DMS 273 (cell line): ENCODE measurements at regions not wholly inside any gene's neighbourhood (a gene's known extent, or its start where the extent isn't known, plus 50 kb on each side); places are given as distances from the start of the nearest gene placed in this dataset.

Source experiments
- DNase-seq: peaks from one replicate; lab custom pipeline; 2025; ENCODE audit not compliant: unreplicated experiment; lab: John Stamatoyannopoulos, UW

GRCh38 chr14:98229656-98230366 is 1042.2 kb downstream of the BCL11B start:
- no peak for DNase-seq

- DNase-seq, result no peak
Measured at GRCh38 chr14:98230411-98230810, 1041.6 kb downstream of the BCL11B start.

- no peak for DNase-seq
Measured at GRCh38 chr14:98231210-98231609, 1040.8 kb downstream of the BCL11B start.

- no peak for DNase-seq
Measured at GRCh38 chr14:98233656-98234055, 1038.3 kb downstream of the BCL11B start.

GRCh38 chr14:98234208-98234607 is 1037.8 kb downstream of the BCL11B start:
- DNase-seq, result no peak

- no peak for DNase-seq
Measured at GRCh38 chr14:98236314-98236713, 1035.7 kb downstream of the BCL11B start.

GRCh38 chr14:98237939-98238338 is 1034.1 kb downstream of the BCL11B start:
- DNase-seq, result no peak

- no peak for DNase-seq
Measured at GRCh38 chr14:98240376-98240775, 1031.6 kb downstream of the BCL11B start.

- no peak for DNase-seq
Measured at GRCh38 chr14:98242903-98243302, 1029.1 kb downstream of the BCL11B start.

GRCh38 chr14:98243332-98243731 is 1028.7 kb downstream of the BCL11B start:
- no peak for DNase-seq

GRCh38 chr14:98244162-98244948 is 1027.6 kb downstream of the BCL11B start:
- no peak for DNase-seq

GRCh38 chr14:98244966-98245569 is 1026.9 kb downstream of the BCL11B start:
- DNase-seq, result no peak

GRCh38 chr14:98249057-98249456 is 1022.9 kb downstream of the BCL11B start:
- DNase-seq, result no peak

- no peak for DNase-seq
Measured at GRCh38 chr14:98249476-98249875, 1022.5 kb downstream of the BCL11B start.

GRCh38 chr14:98252820-98253219 is 1019.2 kb downstream of the BCL11B start:
- DNase-seq, result no peak

- DNase-seq, result no peak
Measured at GRCh38 chr14:98259881-98260280, 1012.1 kb downstream of the BCL11B start.

- DNase-seq, result no peak
Measured at GRCh38 chr14:98262566-98262965, 1009.4 kb downstream of the BCL11B start.

- DNase-seq, result no peak
Measured at GRCh38 chr14:98269533-98269932, 1002.5 kb downstream of the BCL11B start.

- DNase-seq, result no peak
Measured at GRCh38 chr14:98270201-98270600, 1001.8 kb downstream of the BCL11B start.

GRCh38 chr14:98274596-98274995 is 997.4 kb downstream of the BCL11B start:
- DNase-seq, result no peak

- DNase-seq, result no peak
Measured at GRCh38 chr14:98278800-98279199, 993.2 kb downstream of the BCL11B start.

- no peak for DNase-seq
Measured at GRCh38 chr14:98280436-98280835, 991.6 kb downstream of the BCL11B start.
